ENCODE measurements at regions not wholly inside any gene's neighbourhood (a gene's known extent, or its start where the extent isn't known, plus 50 kb on each side); places are given as distances from the start of the nearest gene placed in this dataset.

GRCh38 chr9:115808695-115809094, 344.9 kb upstream of the PAPPA start:
- no peak overlapping the region for H3K4me3 Mint-ChIP-seq
- no peak for TF ChIP-seq CTCF (conservative IDR thresholded peaks at IDR 0.05)
- Histone ChIP-seq H3K4me3 (ENCODE audit: low read length) (no peak overlapping the region), H3K27me3 (ENCODE audit: control insufficient read depth, insufficient read depth, low read length, poor library complexity, severe bottlenecking) (no peaks in the 10 kb centered on the region), H3K9me3 (ENCODE audit: control insufficient read depth, low read length) (no peaks in the 10 kb centered on the region), H3K27ac (ENCODE audit: low read depth, low read length) (no peak overlapping the region), H3K9ac (ENCODE audit: extremely low read depth, low read length, poor library complexity, severe bottlenecking) (no peak overlapping the region), H3K4me1 (ENCODE audit: control insufficient read depth, insufficient read depth, low read length) (no peaks in the 10 kb centered on the region), H3K36me3 (ENCODE audit: control insufficient read depth, insufficient read depth, low read length) (no peaks in the 10 kb centered on the region)
- H3K4me1 Mint-ChIP-seq: peaks cover 3% of the 10 kb centered on the region
- H3K9me3 Mint-ChIP-seq: no peaks in the 10 kb centered on the region
- WGBS, 2 experiments (ENCODE audit: insufficient coverage in 1 of 2, insufficient read length in 1 of 2): 86% methylated on average over 3 of the region's 5 CpGs; no CpG with 5 or more reads in 1 of the 2 experiments
- no peaks in the 10 kb centered on the region for H3K36me3 Mint-ChIP-seq (ENCODE audit: low read depth)
- no peak for DNase-seq
- no peaks in the 10 kb centered on the region for H3K27me3 Mint-ChIP-seq (ENCODE audit: insufficient read depth)
- no peak overlapping the region for H3K27ac Mint-ChIP-seq

- H3K9me3 ChIP-seq (ENCODE audit: control insufficient read depth, low read length): no peaks in the 10 kb centered on the region
- H3K4me1 Mint-ChIP-seq: peaks cover 3% of the 10 kb centered on the region
- no peaks in the 10 kb centered on the region for H3K27me3 Mint-ChIP-seq (ENCODE audit: insufficient read depth)
- no peaks in the 10 kb centered on the region for H3K36me3 ChIP-seq (ENCODE audit: control insufficient read depth, insufficient read depth, low read length)
- DNase-seq: no peak
- H3K4me3 ChIP-seq (ENCODE audit: low read length): no peak overlapping the region
- H3K27me3 ChIP-seq (ENCODE audit: control insufficient read depth, insufficient read depth, low read length, poor library complexity, severe bottlenecking): no peaks in the 10 kb centered on the region
- no peak overlapping the region for H3K4me3 Mint-ChIP-seq
- H3K27ac Mint-ChIP-seq: no peak overlapping the region
- no peak overlapping the region for H3K27ac ChIP-seq (ENCODE audit: low read depth, low read length)
- no peak for TF ChIP-seq CTCF (conservative IDR thresholded peaks at IDR 0.05)
- no peak overlapping the region for H3K9ac ChIP-seq (ENCODE audit: extremely low read depth, low read length, poor library complexity, severe bottlenecking)
- WGBS, 2 experiments (ENCODE audit: insufficient coverage in 1 of 2, insufficient read length in 1 of 2): 57 to 93% methylated on average over 1 to 2 of the region's 2 CpGs
- no peaks in the 10 kb centered on the region for H3K9me3 Mint-ChIP-seq
- no peaks in the 10 kb centered on the region for H3K4me1 ChIP-seq (ENCODE audit: control insufficient read depth, insufficient read depth, low read length)
- no peaks in the 10 kb centered on the region for H3K36me3 Mint-ChIP-seq (ENCODE audit: low read depth)
These were observed 343.4 kb upstream of the PAPPA start for GRCh38 chr9:115810166-115810565.

GRCh38 chr9:115814081-115814480, 339.5 kb upstream of the PAPPA start:
- H3K27ac ChIP-seq (ENCODE audit: low read depth, low read length): no peak overlapping the region
- no peaks in the 10 kb centered on the region for H3K4me1 ChIP-seq (ENCODE audit: control insufficient read depth, insufficient read depth, low read length)
- WGBS, 2 experiments (ENCODE audit: insufficient coverage in 1 of 2, insufficient read length in 1 of 2): 100% methylated on average over 1 of the region's 1 CpG; no CpG with 5 or more reads in 1 of the 2 experiments
- H3K27ac Mint-ChIP-seq: no peak overlapping the region
- no peak for TF ChIP-seq CTCF (conservative IDR thresholded peaks at IDR 0.05)
- no peaks in the 10 kb centered on the region for H3K36me3 Mint-ChIP-seq (ENCODE audit: low read depth)
- H3K36me3 ChIP-seq (ENCODE audit: control insufficient read depth, insufficient read depth, low read length): no peaks in the 10 kb centered on the region
- no peaks in the 10 kb centered on the region for H3K27me3 Mint-ChIP-seq (ENCODE audit: insufficient read depth)
- H3K4me3 ChIP-seq (ENCODE audit: low read length): no peak overlapping the region
- no peaks in the 10 kb centered on the region for H3K9me3 ChIP-seq (ENCODE audit: control insufficient read depth, low read length)
- no peak overlapping the region for H3K9ac ChIP-seq (ENCODE audit: extremely low read depth, low read length, poor library complexity, severe bottlenecking)
- H3K9me3 Mint-ChIP-seq: no peaks in the 10 kb centered on the region
- no peak overlapping the region for H3K4me3 Mint-ChIP-seq
- no peaks in the 10 kb centered on the region for H3K4me1 Mint-ChIP-seq
- DNase-seq: no peak
- no peaks in the 10 kb centered on the region for H3K27me3 ChIP-seq (ENCODE audit: control insufficient read depth, insufficient read depth, low read length, poor library complexity, severe bottlenecking)

All from endodermal cell (in vitro differentiated cells).